GM12878 (cell line): ENCODE measurements at regions not wholly inside any gene's neighbourhood (a gene's known extent, or its start where the extent isn't known, plus 50 kb on each side); places are given as distances from the start of the nearest gene placed in this dataset.

Source experiments
- BRCA1 ChIP-seq: IDR thresholded peaks from 2 replicates; pipeline ENCODE4 v1.6.1; 2011; ENCODE audit warnings: low read depth, low read length, improper control_type of control experiment
- CTCF ChIP-seq, 3 experiments: IDR thresholded peaks in 2 of 3; conservative IDR thresholded peaks in 1 of 3; 2 replicates each; pipeline ENCODE4 v1.5.1; 2011; ENCODE audit warnings: low read depth in 3 of 3, low read length in 3 of 3, mild to moderate bottlenecking in 3 of 3, control low read depth in 2 of 3, moderate library complexity in 2 of 3, inconsistent platforms in 1 of 3, mixed read lengths in 1 of 3; ENCODE audit not compliant: control insufficient read depth in 2 of 3, insufficient read depth in 1 of 3; ENCODE audit errors: extremely low read depth in 1 of 3
- EZH2 ChIP-seq: IDR thresholded peaks from 2 replicates; pipeline ENCODE4 v1.6.1; 2012; ENCODE audit warnings: low read depth, mild to moderate bottlenecking, control low read depth, inconsistent platforms, low read length, borderline replicate concordance; ENCODE audit not compliant: control insufficient read depth
- HDGF ChIP-seq: fragments of 450-650 bp; IDR thresholded peaks from 2 replicates; pipeline ENCODE4 v1.6.1; 2016; ENCODE audit warnings: antibody characterized with exemption
- POLR2A ChIP-seq: IDR thresholded peaks from 2 replicates; pipeline ENCODE4 v1.6.1; 2011; ENCODE audit warnings: low read depth, mild to moderate bottlenecking, low read length
- POLR2AphosphoS5 ChIP-seq: IDR thresholded peaks from 2 replicates; pipeline ENCODE4 v1.6.1; 2011; ENCODE audit warnings: mild to moderate bottlenecking, low read length, inconsistent platforms
- TAF1 ChIP-seq: IDR thresholded peaks from 2 replicates; pipeline ENCODE4 v1.6.1; 2011; ENCODE audit warnings: mild to moderate bottlenecking, low read depth, low read length, borderline replicate concordance
- TBL1XR1 ChIP-seq: IDR thresholded peaks from 2 replicates; pipeline ENCODE4 v1.6.1; 2012; ENCODE audit warnings: low read depth, low read length, improper control_type of control experiment
- TCF7 ChIP-seq: IDR thresholded peaks from 2 replicates; pipeline ENCODE4 v1.6.1; 2014; ENCODE audit warnings: antibody characterized with exemption, borderline replicate concordance
- YY1 ChIP-seq: IDR thresholded peaks from 2 replicates; pipeline ENCODE4 v1.6.1; 2011; ENCODE audit warnings: low read depth, mild to moderate bottlenecking, low read length
- ZSCAN29 ChIP-seq: fragments of 450-650 bp; IDR thresholded peaks from 2 replicates; pipeline ENCODE4 v1.6.1; 2017; ENCODE audit warnings: mild to moderate bottlenecking, moderate library complexity

GRCh38 chr11:110375351-110375750 lies 54.4 kb upstream of the FDX1 start:
- TF ChIP-seq EZH2 = no peak
- TF ChIP-seq HDGF = no peak
- TF ChIP-seq POLR2A = no peak
- TF ChIP-seq TBL1XR1 = no peak
- no peak for TF ChIP-seq CTCF (IDR thresholded peaks at IDR 0.05 in 2 of 3, conservative IDR thresholded peaks at IDR 0.05 in 1 of 3; ENCODE audit: control insufficient read depth in 2 of 3, extremely low read depth in 1 of 3, insufficient read depth in 1 of 3, low read depth in 3 of 3, low read length in 3 of 3)
- TF ChIP-seq POLR2AphosphoS5 = no peak
- TF ChIP-seq YY1 = no peak
- TF ChIP-seq TCF7 = no peak
- no peak for TF ChIP-seq BRCA1
- no peak for TF ChIP-seq ZSCAN29
- no peak for TF ChIP-seq TAF1
